Chondrocyte (in vitro differentiated cells): ENCODE measurements at regions not wholly inside any gene's neighbourhood (a gene's known extent, or its start where the extent isn't known, plus 50 kb on each side); places are given as distances from the start of the nearest gene placed in this dataset.

Experiments
- DNase-seq: peaks from one replicate; pipeline ENCODE4 v3.0.0; 2021; ENCODE audit warnings: mixed read lengths, low spot score
- H3K27ac Mint-ChIP-seq: one replicate; pipeline ENCODE4 v1.8.0; 2021; ENCODE audit warnings: mild to moderate bottlenecking, moderate library complexity, mixed read lengths; ENCODE audit not compliant: unreplicated experiment
- H3K27me3 Mint-ChIP-seq: 2 replicates; pipeline ENCODE4 v1.8.0; 2021; ENCODE audit warnings: low read depth, mixed read lengths
- H3K36me3 Mint-ChIP-seq: 2 replicates; pipeline ENCODE4 v1.8.0; 2021; ENCODE audit warnings: low read depth, mixed read lengths
- H3K4me1 Mint-ChIP-seq: 2 replicates; pipeline ENCODE4 v1.8.0; 2021; ENCODE audit warnings: low read depth, mild to moderate bottlenecking, mixed read lengths
- H3K4me3 Mint-ChIP-seq: one replicate; pipeline ENCODE4 v1.8.0; 2021; ENCODE audit warnings: mild to moderate bottlenecking, moderate library complexity, mixed read lengths; ENCODE audit not compliant: unreplicated experiment
- H3K9me3 Mint-ChIP-seq: 2 replicates; pipeline ENCODE4 v1.8.0; 2021; ENCODE audit warnings: low read depth, mixed read lengths
- CTCF ChIP-seq: fragments of 200-600 bp; sonication (generic); IDR thresholded peaks from 2 replicates; pipeline ENCODE4 v1.5.0; 2021; ENCODE audit warnings: antibody characterized with exemption, mild to moderate bottlenecking, moderate library complexity

GRCh38 chr2:67633212-67633856 lies 236.2 kb downstream of the ETAA1 start:
- Mint-ChIP-seq H3K4me3 (no peak overlapping the region), H3K27me3 (peaks cover 19% of the 10 kb centered on the region), H3K36me3 (no peaks in the 10 kb centered on the region), H3K27ac (no peak overlapping the region), H3K4me1 (no peaks in the 10 kb centered on the region), H3K9me3 (no peaks in the 10 kb centered on the region)
- DNase-seq: no peak
- no peak for TF ChIP-seq CTCF

- no peak overlapping the region for H3K27ac Mint-ChIP-seq
- peaks cover 23% of the 10 kb centered on the region for H3K27me3 Mint-ChIP-seq
- H3K36me3 Mint-ChIP-seq: no peaks in the 10 kb centered on the region
- H3K4me3 Mint-ChIP-seq: no peak overlapping the region
- no peaks in the 10 kb centered on the region for H3K9me3 Mint-ChIP-seq
- no peak for TF ChIP-seq CTCF
- DNase-seq: no peak
- H3K4me1 Mint-ChIP-seq: no peaks in the 10 kb centered on the region
These were observed 241.0 kb downstream of the ETAA1 start for GRCh38 chr2:67638146-67638545.

- Mint-ChIP-seq H3K4me3 (no peak overlapping the region), H3K36me3 (no peaks in the 10 kb centered on the region), H3K4me1 (peaks cover 4% of the 10 kb centered on the region), H3K27ac (no peak overlapping the region), H3K27me3 (peaks cover 21% of the 10 kb centered on the region), H3K9me3 (no peaks in the 10 kb centered on the region)
- no peak for TF ChIP-seq CTCF
- no peak for DNase-seq
These were observed 244.3 kb downstream of the ETAA1 start for GRCh38 chr2:67641312-67642045.

- Mint-ChIP-seq H3K27me3 (peaks cover 21% of the 10 kb centered on the region), H3K4me1 (peaks cover 4% of the 10 kb centered on the region), H3K9me3 (no peaks in the 10 kb centered on the region), H3K36me3 (no peaks in the 10 kb centered on the region), H3K4me3 (no peak overlapping the region), H3K27ac (no peak overlapping the region)
- no peak for TF ChIP-seq CTCF
- DNase-seq: no peak
These were observed 244.9 kb downstream of the ETAA1 start for GRCh38 chr2:67642046-67642382.

GRCh38 chr2:67642961-67643360 lies 245.8 kb downstream of the ETAA1 start:
- no peak for TF ChIP-seq CTCF
- no peak overlapping the region for H3K4me3 Mint-ChIP-seq
- no peaks in the 10 kb centered on the region for H3K9me3 Mint-ChIP-seq
- no peak overlapping the region for H3K27ac Mint-ChIP-seq
- peaks cover 4% of the 10 kb centered on the region for H3K4me1 Mint-ChIP-seq
- DNase-seq: no peak
- no peaks in the 10 kb centered on the region for H3K36me3 Mint-ChIP-seq
- peaks cover 17% of the 10 kb centered on the region for H3K27me3 Mint-ChIP-seq
